ENCODE measurements at regions not wholly inside any gene's neighbourhood (a gene's known extent, or its start where the extent isn't known, plus 50 kb on each side); places are given as distances from the start of the nearest gene placed in this dataset.
"Not testable (repeated sequence)": the region's sequence is repeated elsewhere in the genome, so short reads cannot be mapped to it uniquely, and the experiment has no call there.

- no peak for DNase-seq
These were observed 57.3 kb downstream of the MED10 start for GRCh38 chr5:6321078-6321477.

- DNase-seq = no peak
These were observed 59.2 kb downstream of the MED10 start for GRCh38 chr5:6319116-6319515.

- DNase-seq = no peak
These were observed 61.1 kb downstream of the MED10 start for GRCh38 chr5:6317116-6317798.

- DNase-seq = no peak
These were observed 62.8 kb downstream of the MED10 start for GRCh38 chr5:6315580-6315979.

GRCh38 chr5:6311568-6312501, 66.5 kb downstream of the MED10 start:
- no peak for DNase-seq

- DNase-seq = no peak
These were observed 68.4 kb downstream of the MED10 start for GRCh38 chr5:6309949-6310348.

- DNase-seq = no peak
These were observed 69.7 kb downstream of the MED10 start for GRCh38 chr5:6308683-6309082.

- DNase-seq = no peak
These were observed 71.0 kb downstream of the MED10 start for GRCh38 chr5:6307304-6307703.

- no peak for DNase-seq
These were observed 72.5 kb downstream of the MED10 start for GRCh38 chr5:6305853-6306252.

- no peak for DNase-seq
These were observed 75.7 kb downstream of the MED10 start for GRCh38 chr5:6302684-6303083.

GRCh38 chr5:6302075-6302474, 76.3 kb downstream of the MED10 start:
- no peak for DNase-seq

GRCh38 chr5:6296524-6296923, 81.8 kb downstream of the MED10 start:
- no peak for DNase-seq

- DNase-seq = no peak
These were observed 86.4 kb downstream of the MED10 start for GRCh38 chr5:6291961-6292360.

- no peak for DNase-seq
These were observed 89.1 kb downstream of the MED10 start for GRCh38 chr5:6289239-6289638.

- no peak for DNase-seq
These were observed 91.2 kb downstream of the MED10 start for GRCh38 chr5:6287176-6287575.

GRCh38 chr5:6286404-6286803, 91.9 kb downstream of the MED10 start:
- DNase-seq = no peak

GRCh38 chr5:6284491-6284890, 93.9 kb downstream of the MED10 start:
- DNase-seq = not testable (repeated sequence)

GRCh38 chr5:6282352-6282751, 96.0 kb downstream of the MED10 start:
- DNase-seq = no peak

- no peak for DNase-seq
These were observed 96.5 kb downstream of the MED10 start for GRCh38 chr5:6281818-6282217.

GRCh38 chr5:6280425-6281100, 97.8 kb downstream of the MED10 start:
- DNase-seq = no peak

- DNase-seq = peak; percentile 56
These were observed 98.7 kb downstream of the MED10 start for GRCh38 chr5:6279607-6280006.

GRCh38 chr5:6274846-6275543, 103.4 kb downstream of the MED10 start:
- no peak for DNase-seq

GRCh38 chr5:6273749-6274148, 104.6 kb downstream of the MED10 start:
- no peak for DNase-seq
